HG02852 (cell line): ENCODE measurements at regions not wholly inside any gene's neighbourhood (a gene's known extent, or its start where the extent isn't known, plus 50 kb on each side); places are given as distances from the start of the nearest gene placed in this dataset.

Experiments used
- ATAC-seq: cut with Tn5 transposase; IDR thresholded peaks from one replicate; pipeline ENCODE4 v1.9.1; 2021; ENCODE audit warnings: mild to moderate bottlenecking, moderate library complexity; ENCODE audit not compliant: unreplicated experiment

DNA sequence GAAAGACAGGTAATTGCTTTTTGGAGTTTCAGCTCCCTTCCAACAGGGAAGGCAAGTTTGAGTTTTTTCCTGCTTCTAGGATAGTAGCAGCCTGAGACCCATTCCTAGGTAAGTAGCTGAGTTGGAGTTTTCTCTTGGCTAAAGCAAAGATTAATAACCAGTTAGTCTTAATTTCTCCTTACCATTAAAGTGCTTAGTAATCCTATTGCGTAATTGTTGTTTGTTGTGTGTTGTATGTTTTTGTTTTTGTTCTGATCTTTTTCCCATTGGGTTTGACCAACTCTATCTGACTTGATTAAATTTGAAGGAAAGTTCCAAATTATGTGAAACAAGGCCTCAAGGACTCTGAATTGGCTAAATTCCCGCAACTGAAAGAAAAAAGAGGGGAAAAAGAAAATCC is 83.5 kb downstream of the TBX22 start:
- no peak for ATAC-seq

DNA sequence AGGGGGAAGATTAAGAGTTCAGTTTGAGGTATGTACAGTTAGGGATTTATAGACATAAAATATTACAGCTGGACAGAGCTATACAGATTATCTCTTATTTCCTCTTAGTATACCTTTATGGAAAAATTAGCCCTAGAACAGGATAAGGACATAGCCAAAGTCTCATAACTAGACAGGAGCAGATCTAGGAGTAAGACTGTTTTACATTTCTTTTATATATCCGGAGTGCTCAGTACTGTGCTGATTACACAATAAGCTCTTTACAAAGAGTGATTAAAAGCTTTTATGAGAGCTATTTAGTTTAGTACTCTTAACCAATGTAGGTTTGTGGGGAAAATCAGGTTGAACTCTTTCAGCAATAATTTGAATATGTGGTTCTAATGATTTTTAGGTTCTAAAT is 105.8 kb downstream of the TBX22 start:
- no peak for ATAC-seq

DNA sequence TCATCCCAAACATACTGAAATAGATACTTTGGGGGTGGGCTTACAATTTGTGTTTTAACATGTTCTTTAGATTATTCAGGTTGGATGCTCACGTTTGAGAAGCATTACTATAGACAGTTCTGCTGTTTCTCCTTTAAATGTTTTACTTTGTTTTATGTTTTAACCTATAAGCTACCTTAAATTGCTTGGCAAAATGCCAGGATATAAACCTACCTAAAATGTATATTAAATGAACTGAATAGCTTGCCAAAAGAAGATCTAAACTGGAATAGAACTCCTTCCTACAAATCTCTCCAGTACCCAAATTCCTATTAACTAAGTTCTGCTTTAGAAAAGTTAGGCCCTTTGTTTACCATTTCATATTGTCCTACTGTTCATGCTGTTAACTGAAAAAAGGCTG is 124.4 kb downstream of the TBX22 start:
- no peak for ATAC-seq

DNA sequence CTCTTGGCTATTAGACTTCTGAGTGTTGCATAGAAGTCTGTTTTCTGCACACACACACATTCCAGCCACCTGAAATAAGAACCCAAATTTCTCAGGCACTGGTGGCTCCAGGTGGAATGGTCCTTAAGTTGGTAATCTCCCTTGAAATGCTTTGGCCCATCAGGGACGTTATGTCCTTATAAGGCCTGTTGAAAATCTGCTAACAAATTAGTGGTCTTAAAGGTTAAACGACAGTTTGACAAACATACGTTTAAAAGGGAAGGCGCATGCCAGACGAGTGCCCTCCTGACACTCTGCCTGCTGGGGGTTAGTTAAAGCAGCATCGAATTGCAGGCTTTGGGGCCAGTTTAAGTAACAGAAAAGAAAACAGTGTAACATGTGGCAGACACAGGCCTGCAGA is 125.0 kb downstream of the TBX22 start:
- ATAC-seq: no peak

DNA sequence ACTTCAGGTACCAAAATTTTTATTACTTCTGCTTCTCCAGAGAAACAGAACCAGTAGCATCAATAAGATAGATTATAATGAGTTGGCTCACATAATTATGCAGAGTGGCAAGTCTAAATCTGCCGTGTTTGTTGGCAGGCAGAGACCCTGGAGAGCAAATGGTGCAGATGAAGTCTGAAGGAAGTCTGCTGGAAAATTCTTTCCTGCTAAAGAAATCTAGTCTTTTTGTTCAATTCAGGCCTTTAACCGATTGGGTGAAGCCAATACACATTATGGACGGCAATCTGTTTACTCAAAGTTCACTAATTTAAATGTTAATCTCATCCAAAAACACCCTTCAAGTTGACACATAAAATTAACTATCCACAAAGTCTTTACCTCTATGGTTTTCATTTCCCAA is 156.0 kb downstream of the TBX22 start:
- ATAC-seq: no peak

DNA sequence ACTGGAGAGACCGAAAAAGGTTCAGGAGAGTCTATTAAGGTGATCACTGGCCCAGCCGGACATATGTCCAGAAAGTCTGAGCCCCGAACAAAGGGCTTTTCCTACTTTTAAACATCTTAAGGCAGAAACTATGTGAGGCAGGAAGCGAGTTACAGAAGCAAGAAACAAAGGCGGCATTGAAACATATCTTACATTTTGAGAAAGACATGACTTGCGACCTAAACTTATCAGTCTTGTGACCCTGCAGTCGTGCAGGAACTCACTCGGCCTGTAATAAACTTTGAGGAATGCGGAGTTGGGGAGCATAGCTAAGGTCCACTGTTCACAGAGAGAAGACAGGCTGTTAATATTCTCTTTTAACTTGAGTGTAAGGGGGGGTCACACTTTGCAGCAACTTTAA is 158.7 kb downstream of the TBX22 start:
- no peak for ATAC-seq

DNA sequence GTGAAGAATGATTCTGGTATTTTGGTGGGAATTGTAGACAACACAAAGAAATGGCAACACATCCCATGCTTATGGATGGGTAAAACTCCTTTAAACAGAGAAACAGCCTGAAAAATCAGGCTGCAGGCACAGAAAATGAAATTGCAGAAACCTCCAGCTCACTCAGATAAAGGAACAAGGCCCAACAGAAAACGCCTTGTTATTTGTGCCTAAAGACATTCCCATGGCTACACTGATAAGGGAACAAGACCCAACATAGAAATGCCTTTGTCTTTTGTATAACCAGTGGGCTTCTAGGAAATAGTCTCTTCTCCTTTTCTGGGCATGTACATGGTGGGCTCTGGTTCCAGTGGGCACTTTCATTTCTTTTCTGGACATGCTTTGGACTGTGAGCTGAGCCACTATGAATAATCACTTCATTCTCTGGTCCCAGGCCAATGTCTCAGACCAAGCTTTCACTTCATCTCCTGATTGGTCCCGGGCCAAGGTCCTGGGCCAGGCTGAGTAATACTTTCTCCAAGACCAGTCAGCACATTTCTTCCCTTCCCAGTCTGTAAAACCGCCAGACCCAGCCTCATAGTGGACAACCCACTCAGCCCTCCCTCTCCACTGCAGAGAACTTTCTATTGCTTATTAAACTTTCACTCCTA is 160.5 kb downstream of the TBX22 start:
- ATAC-seq: no peak

DNA sequence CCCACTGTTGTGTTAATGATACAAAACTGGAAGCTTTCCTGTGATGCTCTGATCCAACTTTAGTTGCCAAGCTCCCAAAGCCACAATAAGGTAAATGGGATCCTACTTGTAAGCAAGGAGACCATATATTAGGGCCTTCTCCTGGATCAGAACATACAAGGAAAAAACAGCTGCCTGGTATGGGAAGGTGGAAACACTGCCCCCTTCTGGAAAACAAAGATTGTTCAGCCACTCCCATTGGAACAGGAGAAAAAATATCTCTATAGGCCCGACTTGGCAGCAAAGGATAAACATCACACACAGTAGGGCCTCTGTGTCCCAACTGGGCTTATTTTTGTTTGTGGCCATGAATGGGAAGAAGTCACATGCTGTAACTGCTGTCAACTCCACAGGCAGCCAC is 166.5 kb downstream of the TBX22 start:
- ATAC-seq: no peak

DNA sequence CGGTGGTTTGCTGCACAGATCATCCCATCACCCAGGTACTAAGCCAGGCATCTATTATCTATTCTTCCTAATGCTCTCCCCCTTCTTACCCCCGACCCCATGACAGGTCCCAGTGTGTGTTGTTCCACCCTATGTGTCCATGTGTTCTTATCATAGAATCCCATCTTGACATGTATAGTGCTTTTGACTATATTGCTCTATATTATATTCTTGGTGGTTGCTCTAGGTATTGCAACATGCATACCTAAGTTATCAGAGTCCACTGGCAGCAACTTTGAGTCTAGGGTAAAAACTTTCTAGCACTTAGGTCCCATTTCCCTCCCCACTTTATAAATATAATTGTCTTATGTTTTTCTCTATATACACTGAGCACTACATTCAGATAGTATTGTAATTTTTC is 170.3 kb downstream of the TBX22 start:
- ATAC-seq: no peak

DNA sequence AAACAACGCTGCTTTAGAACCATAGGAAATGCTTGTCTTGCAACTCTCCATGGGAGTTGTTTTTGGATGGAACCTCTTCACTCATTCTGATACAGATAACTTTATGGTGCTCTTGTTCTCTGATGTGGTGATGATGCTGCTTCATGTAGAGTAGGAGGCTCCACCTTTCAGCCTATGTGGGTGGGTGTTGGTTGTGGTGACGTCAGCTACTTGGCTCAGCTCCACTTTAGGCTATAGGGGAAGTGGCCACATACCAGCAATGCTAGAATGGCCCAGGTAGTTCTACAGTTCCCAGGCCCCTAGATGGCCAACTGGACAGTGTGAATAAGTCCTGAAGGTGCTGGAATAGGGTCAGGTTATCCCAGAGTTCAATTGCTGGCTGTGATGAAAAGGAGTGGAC is 192.1 kb downstream of the TBX22 start:
- no peak for ATAC-seq

DNA sequence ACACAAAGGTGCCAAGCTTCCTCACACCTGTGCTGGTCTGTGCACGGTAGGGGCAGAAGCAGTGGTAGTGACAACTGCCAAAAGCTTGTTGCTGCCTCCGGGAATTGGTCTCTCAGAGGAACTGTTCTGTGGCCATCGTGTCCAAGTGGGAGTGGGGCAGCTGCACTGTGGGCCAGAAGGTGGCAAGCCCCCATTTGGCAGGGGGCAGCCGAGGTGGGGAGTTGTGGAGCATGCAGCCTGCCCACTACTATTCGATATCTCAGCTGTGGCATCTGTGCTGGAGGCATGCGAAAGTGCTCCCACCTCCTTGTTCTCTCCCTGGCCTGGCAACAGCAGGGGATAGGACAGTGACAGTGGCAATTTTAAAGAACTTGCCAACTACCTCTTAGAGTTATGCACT is 192.8 kb downstream of the TBX22 start:
- ATAC-seq: no peak

DNA sequence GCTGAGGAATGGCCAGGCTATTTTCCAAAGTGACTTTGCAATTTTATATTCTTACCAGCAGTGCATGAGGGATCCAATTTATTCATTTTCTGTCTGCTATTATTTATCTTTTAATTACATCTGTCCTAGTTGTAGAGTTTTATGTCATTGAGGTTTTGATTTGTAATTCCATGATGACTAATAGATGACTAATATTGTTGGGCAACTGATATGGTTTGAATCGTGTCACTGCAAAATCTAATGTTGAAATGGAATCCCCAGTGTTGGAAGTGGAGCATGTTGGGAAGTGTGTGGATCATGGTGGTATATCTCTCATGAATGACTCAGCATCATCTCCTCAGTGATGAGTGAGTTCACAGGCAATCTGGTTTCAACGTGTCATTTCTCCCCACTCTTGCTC is 201.5 kb downstream of the TBX22 start:
- ATAC-seq: no peak

DNA sequence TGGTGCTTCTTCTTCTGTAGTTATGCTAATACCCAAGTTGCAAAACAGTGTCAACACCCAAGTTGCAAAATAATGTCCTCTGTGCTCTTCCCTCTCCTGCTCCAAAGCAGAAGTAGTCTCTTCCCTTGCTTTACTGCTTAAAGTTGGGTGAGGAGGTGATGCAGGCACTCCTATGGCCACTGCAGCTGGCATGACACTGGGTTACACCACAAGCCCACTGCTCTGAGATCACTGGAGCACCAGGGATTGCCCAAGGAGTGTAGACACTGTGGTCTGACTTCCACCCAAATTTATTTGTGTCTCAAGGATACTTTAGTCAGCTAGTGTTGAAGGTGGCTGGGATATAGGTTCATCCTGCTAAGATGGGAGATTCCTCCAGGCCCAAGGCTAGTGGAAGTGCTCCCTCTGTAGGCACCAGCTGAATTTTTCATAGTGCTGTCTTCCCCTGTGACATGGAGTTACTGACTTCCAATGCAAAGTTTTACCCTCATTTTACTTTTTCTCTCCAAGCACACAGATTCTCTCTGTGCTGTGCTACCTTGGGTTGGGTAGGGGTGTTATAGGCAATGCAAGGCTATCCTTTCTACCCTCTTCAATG is 196.2 kb upstream of the TENT5D start:
- no peak for ATAC-seq

DNA sequence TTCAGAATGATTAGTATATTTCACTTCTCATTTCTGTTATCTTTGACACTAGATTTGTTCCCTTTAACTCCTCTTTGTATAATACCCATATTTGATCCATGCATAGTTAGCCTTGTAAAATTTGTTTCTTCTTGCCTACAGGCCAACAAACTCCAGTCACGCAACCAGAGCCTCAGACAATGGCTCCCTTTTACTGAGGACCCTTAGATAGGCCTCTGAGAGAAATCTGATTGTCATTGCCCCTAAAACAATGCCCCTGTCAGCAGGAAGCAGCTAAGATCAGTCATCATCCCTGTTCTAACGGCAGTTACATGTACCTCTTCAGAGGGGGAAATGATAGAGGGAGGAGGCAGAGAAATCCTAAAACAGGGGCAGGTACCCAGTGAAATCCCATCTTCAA is 190.6 kb upstream of the TENT5D start:
- no peak for ATAC-seq

DNA sequence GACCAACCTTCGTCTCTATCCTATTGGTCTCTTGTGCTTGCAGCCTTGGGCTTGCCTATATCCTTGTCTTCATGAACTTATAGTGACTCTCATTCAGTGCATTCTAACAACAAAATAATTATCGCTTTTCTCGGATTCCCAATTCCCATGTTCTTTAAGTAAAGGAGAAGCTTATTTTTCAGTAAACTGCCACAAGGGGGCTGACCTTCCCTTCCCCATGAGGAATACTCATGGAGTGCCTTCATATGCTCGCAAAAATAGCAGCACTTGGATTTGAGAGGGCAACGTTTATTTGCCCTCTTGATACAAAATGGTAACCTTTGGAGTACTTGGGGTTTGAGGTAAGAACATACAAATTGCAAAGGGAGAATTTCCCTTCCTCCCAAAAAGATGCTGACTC is 183.2 kb upstream of the TENT5D start:
- ATAC-seq: no peak

DNA sequence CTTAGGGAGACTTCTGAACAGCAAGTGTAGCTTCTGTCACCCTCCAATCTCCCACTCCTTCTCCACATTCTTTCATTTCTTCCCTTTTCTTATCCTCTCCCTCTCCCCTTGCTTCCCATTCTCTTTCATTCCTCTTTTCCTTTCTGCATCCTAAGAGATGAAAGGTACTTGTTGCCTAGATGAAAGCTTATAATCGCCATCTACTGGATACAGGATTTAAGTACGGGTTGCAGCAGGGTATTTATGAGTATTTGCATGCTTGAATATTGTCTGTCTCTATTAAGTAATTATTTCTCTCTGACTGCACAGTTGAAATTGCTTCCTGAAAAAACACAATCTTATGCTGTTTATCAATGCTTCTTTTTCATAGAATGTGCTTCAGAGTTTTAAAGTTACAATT is 174.0 kb upstream of the TENT5D start:
- ATAC-seq: no peak

DNA sequence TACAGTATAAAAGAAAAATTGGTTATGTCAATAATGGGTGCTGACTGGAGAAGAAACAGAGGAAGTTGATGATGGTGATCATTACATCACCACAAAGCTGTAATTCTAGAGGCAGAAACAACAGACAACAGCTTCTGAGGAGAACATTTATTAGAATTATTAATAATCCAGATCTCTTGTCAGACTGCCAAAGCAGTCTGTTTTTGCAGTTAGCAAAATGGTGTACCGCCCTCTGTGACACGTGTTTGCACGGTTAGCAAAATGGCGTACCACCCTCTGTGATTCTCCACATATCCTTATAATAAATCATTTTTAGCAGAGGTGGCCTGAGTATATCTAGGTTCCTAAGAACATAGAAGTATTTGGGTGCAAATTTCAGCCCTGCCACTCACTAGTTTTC is 154.0 kb upstream of the TENT5D start:
- no peak for ATAC-seq

DNA sequence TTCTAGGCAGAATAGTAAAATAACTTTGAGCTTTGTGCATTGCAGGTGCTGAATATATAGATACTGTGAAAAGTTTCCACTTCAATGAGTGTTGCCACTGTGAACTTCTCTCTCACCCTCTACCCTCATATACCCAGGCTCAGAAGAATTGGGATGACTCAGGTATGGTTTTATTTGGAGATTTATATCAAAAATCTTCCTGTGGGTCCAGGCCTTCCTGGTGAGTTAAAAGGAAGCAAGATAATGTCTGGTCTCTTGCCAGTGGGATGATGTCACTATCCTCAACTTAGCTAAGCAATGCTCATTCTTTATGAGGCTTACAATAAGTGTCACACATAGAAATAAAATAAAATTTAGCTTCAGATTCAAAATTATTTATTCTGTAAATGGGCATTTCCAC is 153.3 kb upstream of the TENT5D start:
- ATAC-seq: no peak

DNA sequence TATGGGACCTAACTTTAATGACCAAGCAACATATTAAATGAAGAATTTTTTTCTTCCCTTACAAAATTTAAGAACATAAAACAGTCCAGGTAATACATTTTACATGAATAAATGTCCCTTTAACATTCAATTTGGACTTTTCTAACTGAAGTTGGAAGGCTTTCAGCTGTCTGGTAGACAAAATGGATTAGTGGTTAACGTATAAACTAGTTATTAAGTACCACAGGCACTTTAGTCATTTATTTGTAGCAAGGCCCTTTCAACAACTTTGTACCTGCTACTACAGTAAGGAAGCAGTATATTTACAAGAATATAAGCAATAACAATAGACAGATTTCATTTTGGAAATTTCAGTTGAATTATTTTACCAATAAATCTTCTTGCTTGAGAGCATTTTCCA is 152.5 kb upstream of the TENT5D start:
- ATAC-seq: no peak

DNA sequence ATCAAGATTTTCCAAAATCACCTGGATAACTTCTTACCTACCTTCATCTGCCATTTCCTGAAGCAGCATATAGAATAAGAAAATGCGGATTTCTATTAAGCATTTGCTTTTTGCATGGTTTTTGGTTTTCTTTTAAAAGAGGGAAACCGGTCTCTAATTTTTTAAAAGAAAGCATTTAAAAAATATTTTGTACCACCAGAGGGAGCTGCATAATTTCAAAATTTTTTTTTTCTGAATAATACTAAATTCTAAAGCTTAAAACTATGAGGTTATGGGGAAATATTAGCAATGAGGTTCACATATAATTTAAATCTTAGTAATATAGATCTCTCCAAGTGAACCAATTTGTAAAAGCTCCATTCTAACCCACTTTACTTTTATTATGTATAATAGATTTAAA is 137.7 kb upstream of the TENT5D start:
- ATAC-seq: no peak

DNA sequence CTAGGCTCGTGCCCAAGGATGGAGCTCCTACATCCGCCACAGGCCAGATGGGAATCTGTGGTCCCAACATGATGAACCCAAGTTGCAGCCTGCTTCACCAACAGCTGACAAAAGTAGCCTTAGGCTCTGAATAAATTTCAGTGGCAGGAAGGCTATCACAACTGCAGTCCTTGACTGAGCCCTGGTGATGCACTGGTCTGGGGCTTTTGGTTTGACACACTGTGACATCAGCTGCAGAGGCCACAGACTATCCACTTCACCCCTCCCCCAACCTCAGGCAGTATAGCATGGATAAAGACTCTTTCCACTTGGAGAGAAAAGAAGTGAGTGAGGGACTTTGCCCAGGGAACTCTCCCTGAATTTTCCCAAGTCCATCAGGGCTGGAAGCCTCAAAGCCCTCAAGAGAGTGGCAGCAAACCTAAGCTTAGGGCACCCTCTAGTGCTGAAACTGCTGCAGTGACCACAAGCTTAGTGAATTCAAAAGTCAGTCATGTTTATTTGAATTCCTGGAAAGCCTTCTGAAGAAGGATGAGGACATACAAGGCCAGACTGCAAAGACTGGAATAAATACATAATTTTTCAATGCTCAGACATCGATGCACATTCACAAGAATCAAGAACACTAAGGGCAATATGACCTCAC is 135.0 kb upstream of the TENT5D start:
- ATAC-seq: peak; percentile 68

DNA sequence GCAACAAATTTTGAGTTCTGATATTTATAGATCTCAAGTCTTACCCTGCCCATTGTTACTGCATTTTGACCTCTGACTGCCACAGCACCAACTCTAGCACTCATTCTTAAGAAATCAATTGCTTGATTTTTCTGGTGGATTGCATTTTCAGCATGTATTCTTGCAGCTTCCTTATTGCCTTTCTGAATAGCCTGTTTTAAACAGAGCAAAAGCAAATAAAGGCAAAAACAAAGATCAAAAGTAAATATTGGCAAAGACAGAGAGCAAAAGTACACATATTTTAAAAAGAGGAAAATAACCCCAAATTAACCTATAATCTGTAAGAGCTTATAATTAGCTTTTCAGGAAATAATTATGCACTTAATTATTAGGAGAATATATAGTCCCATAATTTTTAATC is 129.4 kb upstream of the TENT5D start:
- ATAC-seq: no peak

DNA sequence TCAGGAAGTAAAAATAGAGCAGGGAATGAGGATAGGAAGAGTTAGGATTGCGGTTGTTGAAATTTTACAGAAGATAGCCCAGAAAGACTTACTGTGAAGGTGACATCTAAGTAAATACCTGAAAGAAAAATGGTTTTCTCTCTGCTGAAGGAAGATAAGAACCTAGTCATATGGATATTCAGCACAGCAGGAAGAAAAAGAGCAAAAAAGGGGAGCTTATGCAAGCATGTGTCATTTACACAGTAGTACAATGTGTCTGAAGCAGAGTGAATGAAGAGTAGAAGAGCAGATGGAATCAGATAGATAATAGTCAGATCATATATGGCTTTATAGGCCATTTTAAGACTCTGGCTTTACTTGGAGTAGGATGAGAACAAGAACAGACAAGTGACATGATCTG is 126.9 kb upstream of the TENT5D start:
- ATAC-seq: no peak
